Naive thymus-derived CD4-positive, alpha-beta T cell (primary cell): ENCODE measurements at regions not wholly inside any gene's neighbourhood (a gene's known extent, or its start where the extent isn't known, plus 50 kb on each side); places are given as distances from the start of the nearest gene placed in this dataset.

Source experiments
- ATAC-seq: fragments of 150-1000 bp; cut with Tn5 transposase; 2 replicates; pipeline ENCODE4 v1.10.0; 2021; ENCODE audit warnings: mild to moderate bottlenecking, moderate library complexity
- CTCF ChIA-PET: fragments of 350-600 bp; sonication (Branson Sonifier 250); formaldehyde crosslinking; loops from one replicate; lab custom pipeline; 2021; ENCODE audit warnings: antibody characterized with exemption; lab: Charles Lee
- POLR2A ChIA-PET: fragments of 350-600 bp; sonication (Branson Sonifier 250); formaldehyde crosslinking; loops from one replicate; lab custom pipeline; 2021; ENCODE audit warnings: antibody characterized with exemption, inconsistent platforms; lab: Charles Lee
- DNase-seq, 9 donors: peaks; one replicate each; pipeline versions ENCODE4 v3.0.0 to v3.0.0-alpha.2; 2020 to 2022; ENCODE audit warnings: mixed read lengths in 1 of 9
- H3K27ac ChIP-seq: one replicate; pipeline ENCODE4 v1.7.0; 2013; ENCODE audit warnings: mild to moderate bottlenecking, low read depth, low read length, moderate library complexity
- H3K27me3 ChIP-seq, 2 donors: one replicate each; pipeline ENCODE4 v1.7.0; 2013; ENCODE audit warnings: low read length in 2 of 2, mild to moderate bottlenecking in 2 of 2, moderate library complexity in 2 of 2; ENCODE audit not compliant: control insufficient read depth in 2 of 2, insufficient read depth in 2 of 2
- H3K36me3 ChIP-seq, 3 experiments: 1 replicate in 2 of 3; 2 replicates in 1 of 3; pipeline ENCODE4 v1.7.0; 2013; ENCODE audit warnings: low read length in 3 of 3, mild to moderate bottlenecking in 3 of 3, moderate library complexity in 1 of 3; ENCODE audit not compliant: insufficient read depth in 3 of 3, control insufficient read depth in 2 of 3
- H3K4me1 ChIP-seq, 2 donors: one replicate each; pipeline ENCODE4 v1.7.0; 2013; ENCODE audit warnings: low read length in 2 of 2, mild to moderate bottlenecking in 2 of 2, moderate library complexity in 1 of 2; ENCODE audit not compliant: control insufficient read depth in 2 of 2, insufficient read depth in 2 of 2
- H3K4me3 ChIP-seq: 2 replicates; pipeline ENCODE4 v1.7.0; 2013; ENCODE audit warnings: mild to moderate bottlenecking, low read length
- H3K9me3 ChIP-seq, 3 experiments: 1 replicate in 2 of 3; 2 replicates in 1 of 3; pipeline ENCODE4 v1.7.0; 2013; ENCODE audit warnings: low read length in 3 of 3; ENCODE audit not compliant: control insufficient read depth in 2 of 3
- H3K27ac Mint-ChIP-seq, 9 donors: one replicate each; pipeline ENCODE4 v1.8.0; 2020 to 2022; ENCODE audit warnings: mixed read lengths in 9 of 9, mild to moderate bottlenecking in 8 of 9, moderate library complexity in 5 of 9, inconsistent platforms in 2 of 9
- H3K27me3 Mint-ChIP-seq, 5 donors: one replicate each; pipeline ENCODE4 v1.8.0; 2021 to 2022; ENCODE audit warnings: mixed read lengths in 5 of 5, mild to moderate bottlenecking in 1 of 5
- H3K36me3 Mint-ChIP-seq, 5 donors: one replicate each; pipeline ENCODE4 v1.8.0; 2020 to 2022; ENCODE audit warnings: mixed read lengths in 5 of 5, mild to moderate bottlenecking in 3 of 5, inconsistent platforms in 1 of 5
- H3K4me1 Mint-ChIP-seq, 7 donors: one replicate each; pipeline ENCODE4 v1.8.0; 2020 to 2022; ENCODE audit warnings: mixed read lengths in 7 of 7, mild to moderate bottlenecking in 3 of 7, inconsistent platforms in 1 of 7
- H3K4me3 Mint-ChIP-seq, 10 donors: one replicate each; pipeline ENCODE4 v1.8.0; 2020 to 2022; ENCODE audit warnings: mild to moderate bottlenecking in 10 of 10, mixed read lengths in 10 of 10, moderate library complexity in 6 of 10, inconsistent platforms in 2 of 10
- H3K9me3 Mint-ChIP-seq, 11 donors: one replicate each; pipeline ENCODE4 v1.8.0; 2020 to 2022; ENCODE audit warnings: mixed read lengths in 11 of 11, mild to moderate bottlenecking in 4 of 11, inconsistent platforms in 1 of 11, moderate library complexity in 1 of 11
- intact Hi-C, 2 donors: fragments of 100-400 bp; cut with micrococcal nuclease; formaldehyde crosslinking; loops; one replicate each; pipeline ENCODE4 v1.15.1; 2023

GRCh38 chr3:162077108-162077507 lies 580.5 kb downstream of the OTOL1 start:
- CTCF ChIA-PET, result no interaction called here
- H3K27ac ChIP-seq, result no peak overlapping the region
- H3K9me3 Mint-ChIP-seq, result peaks cover 0 to 8% (median 0%) of the 10 kb centered on the region in 11 donors
- intact Hi-C loops, result no loop called here
- H3K9me3 ChIP-seq, result no peaks in the 10 kb centered on the region
- DNase-seq (no peak), ATAC-seq (no peak)
- H3K4me3 Mint-ChIP-seq, result no peak overlapping the region
- no peak overlapping the region for H3K4me3 ChIP-seq
- H3K27me3 Mint-ChIP-seq, result no peaks in the 10 kb centered on the region
- no peaks in the 10 kb centered on the region for H3K36me3 Mint-ChIP-seq
- H3K4me1 Mint-ChIP-seq, result no peaks in the 10 kb centered on the region
- no peaks in the 10 kb centered on the region for H3K4me1 ChIP-seq
- H3K27me3 ChIP-seq, result no peaks in the 10 kb centered on the region
- no peaks in the 10 kb centered on the region for H3K36me3 ChIP-seq
- POLR2A ChIA-PET, result no interaction called here
- no peak overlapping the region for H3K27ac Mint-ChIP-seq

GRCh38 chr3:162082516-162082915 lies 585.9 kb downstream of the OTOL1 start:
- H3K27ac ChIP-seq, result no peak overlapping the region
- intact Hi-C loops, result no loop called here
- no peaks in the 10 kb centered on the region for H3K4me1 ChIP-seq
- H3K27me3 ChIP-seq, result no peaks in the 10 kb centered on the region
- no peaks in the 10 kb centered on the region for H3K9me3 ChIP-seq
- no peaks in the 10 kb centered on the region for H3K4me1 Mint-ChIP-seq
- no peaks in the 10 kb centered on the region for H3K36me3 ChIP-seq
- H3K4me3 ChIP-seq, result no peak overlapping the region
- POLR2A ChIA-PET, result no interaction called here
- peaks cover 0 to 4% (median 0%) of the 10 kb centered on the region in 11 donors for H3K9me3 Mint-ChIP-seq
- no peak for DNase-seq
- no peaks in the 10 kb centered on the region for H3K27me3 Mint-ChIP-seq
- H3K4me3 Mint-ChIP-seq, result no peak overlapping the region
- H3K27ac Mint-ChIP-seq, result no peak overlapping the region
- CTCF ChIA-PET, result no interaction called here
- no peak for ATAC-seq
- H3K36me3 Mint-ChIP-seq, result no peaks in the 10 kb centered on the region

GRCh38 chr3:162087361-162087760 lies 590.8 kb downstream of the OTOL1 start:
- Mint-ChIP-seq H3K4me1 (no peaks in the 10 kb centered on the region), H3K36me3 (no peaks in the 10 kb centered on the region), H3K4me3 (no peak overlapping the region), H3K9me3 (peaks cover 0 to 18% (median 2%) of the 10 kb centered on the region in 11 donors), H3K27me3 (no peaks in the 10 kb centered on the region), H3K27ac (no peak overlapping the region)
- no peak for DNase-seq
- no peaks in the 10 kb centered on the region for H3K27me3 ChIP-seq
- ChIA-PET CTCF (no interaction called here), POLR2A (no interaction called here)
- no peak overlapping the region for H3K4me3 ChIP-seq
- H3K9me3 ChIP-seq, result no peaks in the 10 kb centered on the region
- intact Hi-C loops, result no loop called here
- no peak for ATAC-seq
- H3K36me3 ChIP-seq, result no peaks in the 10 kb centered on the region
- no peaks in the 10 kb centered on the region for H3K4me1 ChIP-seq
- no peak overlapping the region for H3K27ac ChIP-seq

GRCh38 chr3:162092751-162093150 lies 596.1 kb downstream of the OTOL1 start:
- Mint-ChIP-seq H3K27ac (no peak overlapping the region), H3K4me3 (no peak overlapping the region), H3K36me3 (no peaks in the 10 kb centered on the region), H3K9me3 (peaks cover 0 to 38% (median 3%) of the 10 kb centered on the region in 11 donors), H3K4me1 (no peaks in the 10 kb centered on the region), H3K27me3 (no peaks in the 10 kb centered on the region)
- ATAC-seq, result no peak
- no peaks in the 10 kb centered on the region for H3K4me1 ChIP-seq
- no peak overlapping the region for H3K27ac ChIP-seq
- H3K27me3 ChIP-seq, result no peaks in the 10 kb centered on the region
- H3K36me3 ChIP-seq, result no peaks in the 10 kb centered on the region
- ChIA-PET CTCF (no interaction called here), POLR2A (no interaction called here)
- no peak for DNase-seq
- intact Hi-C loops, result no loop called here
- no peaks in the 10 kb centered on the region for H3K9me3 ChIP-seq
- no peak overlapping the region for H3K4me3 ChIP-seq

- DNase-seq, result no peak
- Histone ChIP-seq H3K27ac (no peak overlapping the region), H3K36me3 (no peaks in the 10 kb centered on the region), H3K9me3 (no peaks in the 10 kb centered on the region), H3K27me3 (no peaks in the 10 kb centered on the region), H3K4me3 (no peak overlapping the region), H3K4me1 (no peaks in the 10 kb centered on the region)
- intact Hi-C loops, result no loop called here
- Mint-ChIP-seq H3K4me3 (no peak overlapping the region), H3K9me3 (peaks cover 0 to 36% (median 3%) of the 10 kb centered on the region in 11 donors), H3K36me3 (no peaks in the 10 kb centered on the region), H3K4me1 (no peaks in the 10 kb centered on the region), H3K27ac (no peak overlapping the region), H3K27me3 (no peaks in the 10 kb centered on the region)
- POLR2A ChIA-PET, result no interaction called here
- ATAC-seq, result no peak
- CTCF ChIA-PET, result no interaction called here
Measured at GRCh38 chr3:162094301-162094700, 597.7 kb downstream of the OTOL1 start.

GRCh38 chr3:162096874-162097273 lies 600.3 kb downstream of the OTOL1 start:
- no peaks in the 10 kb centered on the region for H3K27me3 Mint-ChIP-seq
- H3K27ac ChIP-seq, result no peak overlapping the region
- H3K27ac Mint-ChIP-seq, result no peak overlapping the region
- H3K4me3 ChIP-seq, result no peak overlapping the region
- no peaks in the 10 kb centered on the region for H3K9me3 ChIP-seq
- ATAC-seq, result no peak
- peaks cover 0 to 31% (median 3%) of the 10 kb centered on the region in 11 donors for H3K9me3 Mint-ChIP-seq
- DNase-seq, result no peak
- H3K4me1 ChIP-seq, result no peaks in the 10 kb centered on the region
- ChIA-PET POLR2A (no interaction called here), CTCF (no interaction called here)
- H3K36me3 ChIP-seq, result no peaks in the 10 kb centered on the region
- intact Hi-C loops, result no loop called here
- H3K27me3 ChIP-seq, result no peaks in the 10 kb centered on the region
- H3K4me3 Mint-ChIP-seq, result no peak overlapping the region
- no peaks in the 10 kb centered on the region for H3K36me3 Mint-ChIP-seq
- H3K4me1 Mint-ChIP-seq, result no peaks in the 10 kb centered on the region

GRCh38 chr3:162103808-162104207 lies 607.2 kb downstream of the OTOL1 start:
- ChIA-PET POLR2A (no interaction called here), CTCF (no interaction called here)
- no peak overlapping the region for H3K4me3 Mint-ChIP-seq
- no peaks in the 10 kb centered on the region for H3K4me1 ChIP-seq
- H3K9me3 ChIP-seq, result no peaks in the 10 kb centered on the region
- intact Hi-C loops, result no loop called here
- peaks cover 0 to 15% (median 3%) of the 10 kb centered on the region in 11 donors for H3K9me3 Mint-ChIP-seq
- no peaks in the 10 kb centered on the region for H3K27me3 ChIP-seq
- DNase-seq (no peak), ATAC-seq (no peak)
- H3K27ac ChIP-seq, result no peak overlapping the region
- H3K36me3 ChIP-seq, result no peaks in the 10 kb centered on the region
- H3K36me3 Mint-ChIP-seq, result no peaks in the 10 kb centered on the region
- no peak overlapping the region for H3K4me3 ChIP-seq
- H3K27me3 Mint-ChIP-seq, result no peaks in the 10 kb centered on the region
- no peaks in the 10 kb centered on the region for H3K4me1 Mint-ChIP-seq
- no peak overlapping the region for H3K27ac Mint-ChIP-seq
